SJSA1 (cell line): ENCODE measurements at regions not wholly inside any gene's neighbourhood (a gene's known extent, or its start where the extent isn't known, plus 50 kb on each side); places are given as distances from the start of the nearest gene placed in this dataset.

Experiments used
- DNase-seq, 2 experiments: peaks; one replicate each; pipeline ENCODE4 v3.0.0-alpha.2; 2015 to 2020; ENCODE audit warnings: low spot score in 2 of 2, low read depth in 1 of 2
- H3K27ac ChIP-seq: fragments of 250-450 bp; sonication (Bioruptor Pico); 2 replicates; pipeline ENCODE4 v1.5.1; 2020; ENCODE audit warnings: mild to moderate bottlenecking, moderate library complexity
- H3K27me3 ChIP-seq: fragments of 250-450 bp; sonication (Bioruptor Pico); replicated peaks from 2 replicates; pipeline ENCODE4 v1.5.1; 2020; ENCODE audit warnings: mild to moderate bottlenecking, moderate library complexity
- H3K36me3 ChIP-seq: fragments of 250-450 bp; sonication (Bioruptor Pico); 2 replicates; pipeline ENCODE4 v1.5.1; 2020; ENCODE audit warnings: mild to moderate bottlenecking
- H3K4me1 ChIP-seq: fragments of 250-450 bp; sonication (Bioruptor Pico); replicated peaks from 2 replicates; pipeline ENCODE4 v1.6.1; 2021; ENCODE audit warnings: mild to moderate bottlenecking
- H3K4me3 ChIP-seq: fragments of 250-450 bp; sonication (Bioruptor Pico); 2 replicates; pipeline ENCODE4 v1.5.1; 2020; ENCODE audit warnings: mild to moderate bottlenecking
- H3K9me3 ChIP-seq: fragments of 250-450 bp; sonication (Bioruptor Pico); replicated peaks from 2 replicates; pipeline ENCODE4 v1.5.1; 2020; ENCODE audit warnings: mild to moderate bottlenecking

- DNase-seq, result no peak
- no peak overlapping the region for H3K27ac ChIP-seq
- no peaks in the 10 kb centered on the region for H3K27me3 ChIP-seq
- no peaks in the 10 kb centered on the region for H3K36me3 ChIP-seq
- H3K9me3 ChIP-seq, result no peaks in the 10 kb centered on the region; the same call in 1 of the 2 replicates
- no peaks in the 10 kb centered on the region for H3K4me1 ChIP-seq
- H3K4me3 ChIP-seq, result no peak overlapping the region
These were observed 339.5 kb upstream of the C1orf87 start for GRCh38 chr1:60413091-60413490.

GRCh38 chr1:60411591-60411990 lies 338.0 kb upstream of the C1orf87 start:
- no peak for DNase-seq
- Histone ChIP-seq H3K4me3 (no peak overlapping the region), H3K36me3 (no peaks in the 10 kb centered on the region), H3K9me3 (no peaks in the 10 kb centered on the region), H3K4me1 (no peaks in the 10 kb centered on the region), H3K27ac (no peak overlapping the region), H3K27me3 (no peaks in the 10 kb centered on the region)

GRCh38 chr1:60402816-60403215 lies 329.2 kb upstream of the C1orf87 start:
- H3K4me1 ChIP-seq, result no peaks in the 10 kb centered on the region
- H3K27ac ChIP-seq, result no peak overlapping the region
- no peak for DNase-seq
- H3K9me3 ChIP-seq, result no peaks in the 10 kb centered on the region
- no peaks in the 10 kb centered on the region for H3K27me3 ChIP-seq
- no peak overlapping the region for H3K4me3 ChIP-seq
- H3K36me3 ChIP-seq, result no peaks in the 10 kb centered on the region

GRCh38 chr1:60402216-60402615 lies 328.6 kb upstream of the C1orf87 start:
- H3K36me3 ChIP-seq, result no peaks in the 10 kb centered on the region
- no peaks in the 10 kb centered on the region for H3K27me3 ChIP-seq
- H3K4me1 ChIP-seq, result no peaks in the 10 kb centered on the region
- H3K9me3 ChIP-seq, result no peaks in the 10 kb centered on the region
- no peak overlapping the region for H3K4me3 ChIP-seq
- H3K27ac ChIP-seq, result no peak overlapping the region
- no peak for DNase-seq

GRCh38 chr1:60394436-60394835 lies 320.9 kb upstream of the C1orf87 start:
- Histone ChIP-seq H3K4me1 (no peaks in the 10 kb centered on the region), H3K36me3 (no peaks in the 10 kb centered on the region), H3K27ac (no peak overlapping the region), H3K27me3 (no peaks in the 10 kb centered on the region), H3K4me3 (no peak overlapping the region), H3K9me3 (no peaks in the 10 kb centered on the region)
- no peak for DNase-seq

GRCh38 chr1:60390593-60391282 lies 317.2 kb upstream of the C1orf87 start:
- Histone ChIP-seq H3K36me3 (no peaks in the 10 kb centered on the region), H3K4me3 (no peak overlapping the region), H3K27me3 (no peaks in the 10 kb centered on the region), H3K27ac (no peak overlapping the region), H3K4me1 (no peaks in the 10 kb centered on the region), H3K9me3 (no peaks in the 10 kb centered on the region)
- DNase-seq, result no peak

GRCh38 chr1:60388092-60388987 lies 314.8 kb upstream of the C1orf87 start:
- H3K27me3 ChIP-seq, result no peaks in the 10 kb centered on the region
- no peak overlapping the region for H3K27ac ChIP-seq
- DNase-seq, result no peak

GRCh38 chr1:60387175-60387574 lies 313.6 kb upstream of the C1orf87 start:
- Histone ChIP-seq H3K4me1 (no peaks in the 10 kb centered on the region), H3K9me3 (no peaks in the 10 kb centered on the region), H3K4me3 (no peak overlapping the region), H3K27me3 (no peaks in the 10 kb centered on the region), H3K27ac (no peak overlapping the region), H3K36me3 (no peaks in the 10 kb centered on the region)
- DNase-seq, result no peak

More at GRCh38 chr1:60388092-60388987, 314.8 kb upstream of the C1orf87 start:
- Histone ChIP-seq H3K4me1 (no peaks in the 10 kb centered on the region), H3K9me3 (no peaks in the 10 kb centered on the region), H3K4me3 (no peak overlapping the region), H3K36me3 (no peaks in the 10 kb centered on the region)

- H3K4me3 ChIP-seq, result no peak overlapping the region
- no peaks in the 10 kb centered on the region for H3K36me3 ChIP-seq
- DNase-seq, result no peak
- H3K4me1 ChIP-seq, result no peaks in the 10 kb centered on the region
- no peak overlapping the region for H3K27ac ChIP-seq
- H3K9me3 ChIP-seq, result no peaks in the 10 kb centered on the region
- H3K27me3 ChIP-seq, result no peaks in the 10 kb centered on the region
These were observed 312.7 kb upstream of the C1orf87 start for GRCh38 chr1:60386249-60386648.

GRCh38 chr1:60376196-60376595 lies 302.6 kb upstream of the C1orf87 start:
- H3K36me3 ChIP-seq, result no peaks in the 10 kb centered on the region
- no peak overlapping the region for H3K27ac ChIP-seq
- H3K4me3 ChIP-seq, result no peak overlapping the region
- H3K4me1 ChIP-seq, result no peaks in the 10 kb centered on the region
- DNase-seq, result no peak
- no peaks in the 10 kb centered on the region for H3K27me3 ChIP-seq
- no peaks in the 10 kb centered on the region for H3K9me3 ChIP-seq

GRCh38 chr1:60374537-60374936 lies 301.0 kb upstream of the C1orf87 start:
- Histone ChIP-seq H3K27ac (no peak overlapping the region), H3K9me3 (no peaks in the 10 kb centered on the region), H3K36me3 (no peaks in the 10 kb centered on the region), H3K4me1 (no peaks in the 10 kb centered on the region), H3K4me3 (no peak overlapping the region), H3K27me3 (no peaks in the 10 kb centered on the region)
- DNase-seq, result no peak

- H3K4me1 ChIP-seq, result no peaks in the 10 kb centered on the region
- no peaks in the 10 kb centered on the region for H3K27me3 ChIP-seq
- no peak for DNase-seq
- H3K9me3 ChIP-seq, result no peaks in the 10 kb centered on the region
- no peaks in the 10 kb centered on the region for H3K36me3 ChIP-seq
- no peak overlapping the region for H3K4me3 ChIP-seq
- no peak overlapping the region for H3K27ac ChIP-seq
These were observed 294.0 kb upstream of the C1orf87 start for GRCh38 chr1:60367532-60367931.

GRCh38 chr1:60359431-60359830 lies 285.9 kb upstream of the C1orf87 start:
- Histone ChIP-seq H3K4me1 (no peaks in the 10 kb centered on the region), H3K4me3 (no peak overlapping the region), H3K9me3 (no peaks in the 10 kb centered on the region), H3K27ac (no peak overlapping the region), H3K36me3 (no peaks in the 10 kb centered on the region), H3K27me3 (no peaks in the 10 kb centered on the region)
- DNase-seq, result no peak

- Histone ChIP-seq H3K4me1 (no peaks in the 10 kb centered on the region), H3K9me3 (no peaks in the 10 kb centered on the region), H3K36me3 (no peaks in the 10 kb centered on the region), H3K27ac (no peak overlapping the region), H3K27me3 (no peaks in the 10 kb centered on the region), H3K4me3 (no peak overlapping the region)
- DNase-seq, result no peak
These were observed 277.0 kb upstream of the C1orf87 start for GRCh38 chr1:60350531-60350930.
